ENCODE measurements at regions not wholly inside any gene's neighbourhood (a gene's known extent, or its start where the extent isn't known, plus 50 kb on each side); places are given as distances from the start of the nearest gene placed in this dataset.
"Not testable (repeated sequence)": the region's sequence is repeated elsewhere in the genome, so short reads cannot be mapped to it uniquely, and the experiment has no call there.

DNA sequence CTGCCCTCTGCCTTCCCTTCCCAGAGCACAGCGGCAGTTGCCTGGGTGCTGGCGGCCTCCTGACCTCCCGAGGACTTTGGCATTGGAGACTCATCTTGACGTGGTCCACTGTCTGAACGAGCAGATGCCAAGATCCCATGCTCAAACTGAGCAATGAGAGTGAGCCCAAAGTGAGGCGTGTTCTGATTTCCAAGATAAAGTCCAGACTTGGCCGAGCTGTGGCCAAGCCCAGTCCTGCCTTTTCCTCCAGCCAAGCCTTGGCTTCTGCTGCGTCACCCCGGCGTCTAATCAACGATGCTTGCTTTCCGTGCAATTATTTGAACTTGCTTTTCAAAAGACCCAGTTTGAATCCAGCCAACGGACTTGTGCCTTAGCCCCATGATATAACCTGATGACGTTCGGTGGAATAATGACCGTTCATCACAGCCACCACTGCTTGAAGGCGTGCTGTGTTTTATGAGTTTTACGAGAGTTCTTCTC, 179.2 kb downstream of the IRF8 start:
- Histone ChIP-seq H3K27ac (ENCODE audit: low read length) (no peak overlapping the region), H3K27me3 (replicated peaks; ENCODE audit: insufficient read depth, low read length) (peaks cover 41% of the 10 kb centered on the region), H3K9me3 (replicated peaks; ENCODE audit: insufficient read depth, low read length) (no peaks in the 10 kb centered on the region), H3K4me2 (ENCODE audit: low read depth, low read length) (no peak overlapping the region), H3K36me3 (replicated peaks; ENCODE audit: insufficient read depth, low read length) (no peaks in the 10 kb centered on the region), H3K4me1 (ENCODE audit: low read length) (no peaks in the 10 kb centered on the region), H4K20me1 (ENCODE audit: insufficient read depth, low read length) (no peaks in the 10 kb centered on the region), H3K79me2 (ENCODE audit: low read length) (no peaks in the 10 kb centered on the region), H2AFZ (ENCODE audit: low read length) (no peak overlapping the region), H3K9me2 (replicated peaks; ENCODE audit: insufficient read depth, low read length) (no peaks in the 10 kb centered on the region), H3K4me3 (ENCODE audit: low read length) (no peak overlapping the region), H3K9ac (ENCODE audit: low read length) (no peak overlapping the region), H3F3A (ENCODE audit: insufficient read depth, low read length) (no peaks in the 10 kb centered on the region)
- TF ChIP-seq EZH2phosphoT487 (IDR thresholded peaks at IDR 0.05; ENCODE audit: low read length) (no peak), EZH2 (optimal IDR thresholded peaks at IDR 0.05; ENCODE audit: low read depth, low read length) (no peak)
- TF ChIP-seq, protein P1, sequence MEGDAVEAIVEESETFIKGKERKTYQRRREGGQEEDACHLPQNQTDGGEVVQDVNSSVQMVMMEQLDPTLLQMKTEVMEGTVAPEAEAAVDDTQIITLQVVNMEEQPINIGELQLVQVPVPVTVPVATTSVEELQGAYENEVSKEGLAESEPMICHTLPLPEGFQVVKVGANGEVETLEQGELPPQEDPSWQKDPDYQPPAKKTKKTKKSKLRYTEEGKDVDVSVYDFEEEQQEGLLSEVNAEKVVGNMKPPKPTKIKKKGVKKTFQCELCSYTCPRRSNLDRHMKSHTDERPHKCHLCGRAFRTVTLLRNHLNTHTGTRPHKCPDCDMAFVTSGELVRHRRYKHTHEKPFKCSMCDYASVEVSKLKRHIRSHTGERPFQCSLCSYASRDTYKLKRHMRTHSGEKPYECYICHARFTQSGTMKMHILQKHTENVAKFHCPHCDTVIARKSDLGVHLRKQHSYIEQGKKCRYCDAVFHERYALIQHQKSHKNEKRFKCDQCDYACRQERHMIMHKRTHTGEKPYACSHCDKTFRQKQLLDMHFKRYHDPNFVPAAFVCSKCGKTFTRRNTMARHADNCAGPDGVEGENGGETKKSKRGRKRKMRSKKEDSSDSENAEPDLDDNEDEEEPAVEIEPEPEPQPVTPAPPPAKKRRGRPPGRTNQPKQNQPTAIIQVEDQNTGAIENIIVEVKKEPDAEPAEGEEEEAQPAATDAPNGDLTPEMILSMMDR (IDR thresholded peaks at IDR 0.05; ENCODE audit: low read length), result no peak
- no peak for DNase-seq

DNA sequence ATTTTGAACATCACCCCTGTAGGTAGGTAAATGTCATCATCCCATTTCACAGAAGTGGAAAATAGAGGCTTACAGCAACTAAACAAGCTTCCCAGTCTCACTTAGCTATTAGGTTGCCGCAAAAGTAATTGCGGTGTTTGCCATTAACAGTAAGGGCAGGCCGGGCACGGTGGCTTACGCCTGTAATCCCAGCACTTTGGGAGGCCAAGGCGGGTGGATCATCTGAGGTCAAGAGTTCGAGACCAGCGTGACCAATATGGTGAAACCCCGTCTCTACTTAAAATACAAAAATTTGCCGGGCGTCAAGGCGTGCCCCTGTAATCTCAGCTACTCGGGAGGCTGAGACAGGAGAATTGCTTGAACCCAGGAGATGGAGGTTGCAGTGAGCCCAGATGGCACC, 179.7 kb downstream of the IRF8 start:
- not testable (repeated sequence) for H3K27ac ChIP-seq (ENCODE audit: low read length); H3K9ac ChIP-seq (ENCODE audit: low read length); H3K4me3 ChIP-seq (ENCODE audit: low read length); H3K4me2 ChIP-seq (ENCODE audit: low read depth, low read length); H3K4me1 ChIP-seq (ENCODE audit: low read length); H4K20me1 ChIP-seq (ENCODE audit: insufficient read depth, low read length); H3K9me3 ChIP-seq (replicated peaks; ENCODE audit: insufficient read depth, low read length); H3F3A ChIP-seq (ENCODE audit: insufficient read depth, low read length); H3K9me2 ChIP-seq (replicated peaks; ENCODE audit: insufficient read depth, low read length); DNase-seq; H3K36me3 ChIP-seq (replicated peaks; ENCODE audit: insufficient read depth, low read length); H3K79me2 ChIP-seq (ENCODE audit: low read length); H2AFZ ChIP-seq (ENCODE audit: low read length)
- H3K27me3 ChIP-seq (replicated peaks; ENCODE audit: insufficient read depth, low read length), result peaks cover 45% of the 10 kb centered on the region

DNA sequence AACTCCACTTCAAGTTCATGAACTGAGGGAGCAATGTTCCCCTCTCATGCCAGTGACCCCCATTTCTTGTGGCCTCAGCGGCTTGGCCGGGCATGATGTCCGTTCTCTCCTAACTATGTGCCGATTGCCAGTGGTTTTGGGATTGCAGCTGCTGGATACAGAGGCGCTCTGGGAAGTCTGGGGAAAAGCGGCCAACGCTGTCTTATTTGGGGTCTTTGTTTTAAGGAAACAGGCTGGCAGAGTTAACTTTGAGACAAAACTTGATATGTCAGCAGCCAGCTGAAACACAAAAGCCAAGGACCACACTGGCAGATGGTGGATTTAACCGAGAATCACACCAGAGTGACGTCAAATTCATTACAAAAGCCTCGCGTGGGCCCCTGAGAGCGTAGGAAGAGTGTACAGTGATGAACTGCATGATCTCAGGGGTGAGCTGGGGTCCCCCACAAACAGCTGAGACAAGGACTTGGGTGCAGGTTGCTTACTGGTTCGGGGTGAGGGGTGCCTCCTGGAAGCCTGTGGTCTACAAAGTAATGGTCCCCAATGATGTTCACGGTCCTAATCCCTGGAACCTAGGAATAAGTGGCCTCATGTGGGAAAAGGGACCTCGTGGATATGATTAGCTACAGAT, 180.4 kb downstream of the IRF8 start:
- Histone ChIP-seq H3K9ac (ENCODE audit: low read length) (no peak overlapping the region), H3K27me3 (replicated peaks; ENCODE audit: insufficient read depth, low read length) (peaks cover 45% of the 10 kb centered on the region), H3F3A (ENCODE audit: insufficient read depth, low read length) (no peaks in the 10 kb centered on the region), H2AFZ (ENCODE audit: low read length) (no peak overlapping the region), H3K9me3 (replicated peaks; ENCODE audit: insufficient read depth, low read length) (no peaks in the 10 kb centered on the region), H3K4me1 (ENCODE audit: low read length) (no peaks in the 10 kb centered on the region), H4K20me1 (ENCODE audit: insufficient read depth, low read length) (no peaks in the 10 kb centered on the region), H3K4me2 (ENCODE audit: low read depth, low read length) (no peak overlapping the region), H3K79me2 (ENCODE audit: low read length) (no peaks in the 10 kb centered on the region), H3K9me2 (replicated peaks; ENCODE audit: insufficient read depth, low read length) (no peaks in the 10 kb centered on the region), H3K36me3 (replicated peaks; ENCODE audit: insufficient read depth, low read length) (no peaks in the 10 kb centered on the region), H3K27ac (ENCODE audit: low read length) (no peak overlapping the region), H3K4me3 (ENCODE audit: low read length) (no peak overlapping the region)
- TF ChIP-seq, protein P1 (IDR thresholded peaks at IDR 0.05; ENCODE audit: low read length), result no peak
- TF ChIP-seq EZH2phosphoT487 (IDR thresholded peaks at IDR 0.05; ENCODE audit: low read length) (no peak), EZH2 (optimal IDR thresholded peaks at IDR 0.05; ENCODE audit: low read depth, low read length) (no peak)
- no peak for DNase-seq

DNA sequence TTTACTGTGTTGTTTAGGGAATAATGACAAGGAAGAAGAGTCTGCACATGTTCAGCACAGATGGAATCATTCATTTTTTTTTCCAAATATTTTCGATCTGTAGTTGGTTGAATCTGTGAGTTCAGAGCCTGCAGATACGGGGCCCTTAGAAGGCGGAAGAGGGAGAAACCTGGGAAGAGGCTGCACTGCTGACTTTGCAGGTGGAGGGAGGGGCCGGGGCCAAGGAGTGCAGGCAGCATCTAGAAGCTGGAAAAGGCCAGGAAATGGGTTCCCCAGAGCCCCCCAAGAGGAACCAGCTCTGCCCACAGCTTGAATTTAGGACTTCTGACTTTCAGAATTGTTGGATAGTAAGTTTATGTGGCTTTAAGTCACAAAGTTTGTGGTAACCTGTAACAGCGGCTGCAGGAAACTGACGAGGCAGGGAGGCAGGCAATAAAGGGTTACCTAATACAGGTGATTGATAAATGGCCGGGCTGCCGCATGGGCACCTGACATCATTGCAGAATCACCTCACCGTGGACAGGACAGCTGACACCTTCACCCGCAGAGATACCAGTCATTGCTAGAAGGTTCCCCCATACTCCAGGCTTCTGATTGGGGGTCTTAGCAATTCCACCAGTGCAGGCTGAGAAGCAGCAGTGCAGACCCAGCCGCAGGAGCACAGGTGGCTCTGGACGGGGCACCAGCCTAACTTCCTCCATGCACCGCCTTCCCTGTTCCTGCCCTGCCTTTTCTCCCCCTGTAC, 181.3 kb downstream of the IRF8 start:
- Histone ChIP-seq H3K27me3 (replicated peaks; ENCODE audit: insufficient read depth, low read length) (peaks cover 37% of the 10 kb centered on the region), H3K4me1 (ENCODE audit: low read length) (no peaks in the 10 kb centered on the region), H3K79me2 (ENCODE audit: low read length) (no peaks in the 10 kb centered on the region), H3K4me3 (ENCODE audit: low read length) (no peak overlapping the region), H3F3A (ENCODE audit: insufficient read depth, low read length) (no peaks in the 10 kb centered on the region), H3K9me2 (replicated peaks; ENCODE audit: insufficient read depth, low read length) (no peaks in the 10 kb centered on the region), H4K20me1 (ENCODE audit: insufficient read depth, low read length) (no peaks in the 10 kb centered on the region), H3K4me2 (ENCODE audit: low read depth, low read length) (no peak overlapping the region), H3K9ac (ENCODE audit: low read length) (no peak overlapping the region), H3K9me3 (replicated peaks; ENCODE audit: insufficient read depth, low read length) (no peaks in the 10 kb centered on the region), H3K36me3 (replicated peaks; ENCODE audit: insufficient read depth, low read length) (no peaks in the 10 kb centered on the region), H2AFZ (ENCODE audit: low read length) (no peak overlapping the region), H3K27ac (ENCODE audit: low read length) (no peak overlapping the region)
- no peak for DNase-seq
- TF ChIP-seq EZH2phosphoT487 (IDR thresholded peaks at IDR 0.05; ENCODE audit: low read length) (no peak), EZH2 (optimal IDR thresholded peaks at IDR 0.05; ENCODE audit: low read depth, low read length) (no peak)
- TF ChIP-seq, protein P1 (IDR thresholded peaks at IDR 0.05; ENCODE audit: low read length), result no peak
